ENCODE measurements at regions not wholly inside any gene's neighbourhood (a gene's known extent, or its start where the extent isn't known, plus 50 kb on each side); places are given as distances from the start of the nearest gene placed in this dataset.

DNA sequence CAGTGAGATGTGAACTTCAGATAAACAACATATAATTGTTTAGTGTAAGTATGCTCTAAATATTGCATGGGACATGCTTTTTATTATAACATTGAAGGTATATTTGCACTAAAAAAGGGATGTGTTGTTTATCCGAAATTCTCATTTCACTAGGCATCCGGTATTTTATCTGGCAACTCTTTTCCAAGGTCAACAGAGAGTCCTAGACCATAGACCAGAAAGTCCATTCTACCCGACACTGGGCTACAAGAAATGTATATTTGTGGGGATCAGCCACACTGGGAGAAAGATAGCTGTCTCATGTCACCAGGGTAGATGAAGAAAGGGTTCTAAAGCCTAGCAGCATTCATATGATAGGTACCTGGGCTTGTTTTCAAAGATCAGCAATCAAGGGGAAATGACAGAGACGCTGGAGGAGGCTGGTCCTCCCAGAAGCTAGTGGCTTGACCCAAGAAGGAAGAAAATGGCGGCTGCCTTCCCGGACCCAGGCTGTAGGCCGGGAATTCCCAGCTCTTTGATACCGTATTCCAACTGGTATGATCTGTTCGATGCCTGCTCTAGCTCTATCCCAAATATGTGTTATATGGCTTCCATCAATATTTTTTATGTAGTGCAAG lies 161.1 kb upstream of the IRF2BP2 start:
- in situ Hi-C loops (cut with MboI) (no loop called here), intact Hi-C loops (cut with micrococcal nuclease) (no loop called here)
- TF ChIP-seq YY1 (IDR thresholded peaks at IDR 0.05; ENCODE audit: borderline replicate concordance in 1 of 3, control insufficient read depth in 1 of 3, extremely low read depth in 1 of 3, insufficient read depth in 3 of 3, insufficient read length in 1 of 3, insufficient replicate concordance in 2 of 3, low read depth in 1 of 3, low read length in 2 of 3) (peak in 1 of 3 experiments; percentile 23), SAFB (IDR thresholded peaks at IDR 0.05; ENCODE audit: borderline replicate concordance, low read depth, low read length) (no peak)
- ATAC-seq: no peak
- no TSS peak for BruUV-seq (replicated peaks)
- Histone ChIP-seq H3K79me2 (ENCODE audit: control insufficient read depth, insufficient read depth, low read length) (no peaks in the 10 kb centered on the region), H3K9ac (ENCODE audit: insufficient read depth in 1 of 2, low read depth in 2 of 2, low read length in 2 of 2) (no peak overlapping the region), H3K9me3 (replicated peaks; ENCODE audit: control insufficient read depth, insufficient read depth, low read depth, low read length) (no peaks in the 10 kb centered on the region), H3K36me3 (ENCODE audit: control insufficient read depth, insufficient read depth, low read length) (no peaks in the 10 kb centered on the region), H3K4me3 (no peak overlapping the region), H2AFZ (ENCODE audit: low read depth, low read length) (peak overlapping the region; percentile 90), H3K9me1 (ENCODE audit: control insufficient read depth, insufficient read depth, low read length) (no peaks in the 10 kb centered on the region), H3K27ac (ENCODE audit: extremely low read depth, low read depth, low read length) (no peak overlapping the region), H3K4me1 (replicated peaks in 1 of 2; ENCODE audit: control insufficient read depth in 2 of 2, insufficient read depth in 2 of 2, low read length in 2 of 2) (peaks cover 16 to 34% of the 10 kb centered on the region in 2 experiments), H3K27me3 (ENCODE audit: control insufficient read depth in 2 of 2, insufficient read depth in 2 of 2, low read length in 2 of 2) (no peaks in the 10 kb centered on the region), H3K4me2 (ENCODE audit: insufficient read depth, low read length) (no peak overlapping the region), H4K20me1 (replicated peaks; ENCODE audit: control insufficient read depth, insufficient read depth, low read length) (no peaks in the 10 kb centered on the region)
- DNase-seq (ENCODE audit: extremely low read depth in 1 of 4, low spot score in 3 of 4): no peak
- 82% methylated on average over 9 of the region's 9 CpGs for WGBS (ENCODE audit: insufficient coverage, low coverage, missing lambda C conversion rate)
- no peak for FAIRE-seq
- CTCF ChIA-PET (ENCODE audit: low intra/inter-chr PET ratio): no interaction called here
- POLR2A ChIA-PET: interaction anchor here (0.7 to 1.3 kb wide), 4 partner anchors 11 to 285 kb away, joined by 3 to 4 read pairs (median 4); no protein-coding TSS in a partner anchor

DNA sequence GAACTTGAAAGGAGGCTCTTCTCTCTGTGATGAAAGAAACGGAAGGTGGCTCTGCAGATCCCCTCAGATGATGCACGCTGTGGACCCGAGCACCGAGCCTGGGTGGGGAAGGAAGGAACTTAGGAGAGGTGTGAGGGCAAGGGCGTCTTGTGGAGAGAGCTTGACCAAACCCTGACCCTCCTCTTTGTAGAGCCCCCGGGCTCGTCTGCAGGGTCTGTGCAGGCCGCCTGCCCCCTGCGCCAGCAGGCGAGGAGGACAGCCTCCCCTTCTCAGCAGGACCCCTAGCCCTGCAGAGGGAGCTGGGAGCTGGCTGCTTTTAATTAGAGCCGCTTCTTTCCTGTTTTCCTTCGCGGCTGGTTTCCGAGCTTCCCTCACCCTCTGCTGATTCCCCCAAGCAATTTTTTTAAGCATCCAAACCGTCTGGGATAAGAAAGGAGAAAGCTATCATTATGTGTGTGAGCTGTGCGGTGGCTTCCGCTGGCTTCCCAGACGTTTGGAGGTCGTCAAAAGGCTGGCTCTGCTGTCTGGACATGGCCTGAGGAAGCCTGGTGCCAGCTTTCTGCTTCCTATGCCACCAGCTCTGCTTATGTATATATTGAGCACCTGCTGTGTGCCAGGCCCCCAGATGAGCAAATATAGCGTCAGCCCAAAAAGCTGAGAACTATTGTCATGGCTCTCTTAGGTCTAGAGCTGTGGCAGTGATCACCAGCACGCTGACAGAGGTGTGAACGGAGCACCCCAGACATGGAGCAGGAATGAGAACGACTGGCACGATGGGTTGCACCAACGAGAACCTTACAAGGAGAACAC lies 160.2 kb upstream of the IRF2BP2 start:
- DNase-seq (ENCODE audit: extremely low read depth in 1 of 4, low spot score in 3 of 4) (no peak), FAIRE-seq (no peak), ATAC-seq (no peak)
- Histone ChIP-seq H3K9ac (ENCODE audit: insufficient read depth in 1 of 2, low read depth in 2 of 2, low read length in 2 of 2) (no peak overlapping the region; a peak in 1 of 4 replicates), H3K4me1 (replicated peaks in 1 of 2; ENCODE audit: control insufficient read depth in 2 of 2, insufficient read depth in 2 of 2, low read length in 2 of 2) (peaks cover 16 to 34% of the 10 kb centered on the region in 2 experiments), H4K20me1 (replicated peaks; ENCODE audit: control insufficient read depth, insufficient read depth, low read length) (no peaks in the 10 kb centered on the region), H3K79me2 (ENCODE audit: control insufficient read depth, insufficient read depth, low read length) (no peaks in the 10 kb centered on the region), H3K4me3 (no peak overlapping the region), H3K9me1 (ENCODE audit: control insufficient read depth, insufficient read depth, low read length) (no peaks in the 10 kb centered on the region), H3K36me3 (ENCODE audit: control insufficient read depth, insufficient read depth, low read length) (no peaks in the 10 kb centered on the region), H2AFZ (ENCODE audit: low read depth, low read length) (no peak overlapping the region), H3K27ac (ENCODE audit: extremely low read depth, low read depth, low read length) (no peak overlapping the region), H3K4me2 (ENCODE audit: insufficient read depth, low read length) (no peak overlapping the region), H3K9me3 (replicated peaks; ENCODE audit: control insufficient read depth, insufficient read depth, low read depth, low read length) (no peaks in the 10 kb centered on the region), H3K27me3 (ENCODE audit: control insufficient read depth in 2 of 2, insufficient read depth in 2 of 2, low read length in 2 of 2) (no peaks in the 10 kb centered on the region)
- ChIA-PET POLR2A (interaction anchor here (0.6 to 0.8 kb wide), 4 partner anchors 53 to 284 kb away, joined by 3 to 5 read pairs (median 4); no protein-coding TSS in a partner anchor), CTCF (ENCODE audit: low intra/inter-chr PET ratio) (no interaction called here)
- no TSS peak for BruUV-seq (replicated peaks)
- 65% methylated on average over 25 of the region's 25 CpGs for WGBS (ENCODE audit: insufficient coverage, low coverage, missing lambda C conversion rate)
- intact Hi-C loops (cut with micrococcal nuclease): no loop called here
- in situ Hi-C loops (cut with MboI): no loop called here
- TF ChIP-seq CC2D1A (IDR thresholded peaks at IDR 0.05) (no peak), ZNF79 (CRISPR knock-in tag; IDR thresholded peaks at IDR 0.05; ENCODE audit: low read depth) (no peak), PHF20 (IDR thresholded peaks at IDR 0.05; ENCODE audit: partially characterized antibody) (no peak), LARP7 (IDR thresholded peaks at IDR 0.05) (no peak), NBN (IDR thresholded peaks at IDR 0.05; ENCODE audit: low read depth) (no peak)
- TF ChIP-seq, protein P1, sequence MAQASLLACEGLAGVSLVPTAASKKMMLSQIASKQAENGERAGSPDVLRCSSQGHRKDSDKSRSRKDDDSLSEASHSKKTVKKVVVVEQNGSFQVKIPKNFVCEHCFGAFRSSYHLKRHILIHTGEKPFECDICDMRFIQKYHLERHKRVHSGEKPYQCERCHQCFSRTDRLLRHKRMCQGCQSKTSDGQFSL (CRISPR knock-in tag; IDR thresholded peaks at IDR 0.05): no peak
- TF ChIP-seq, protein P1 (tag; IDR thresholded peaks at IDR 0.05): no peak
- TF ChIP-seq, protein P2, sequence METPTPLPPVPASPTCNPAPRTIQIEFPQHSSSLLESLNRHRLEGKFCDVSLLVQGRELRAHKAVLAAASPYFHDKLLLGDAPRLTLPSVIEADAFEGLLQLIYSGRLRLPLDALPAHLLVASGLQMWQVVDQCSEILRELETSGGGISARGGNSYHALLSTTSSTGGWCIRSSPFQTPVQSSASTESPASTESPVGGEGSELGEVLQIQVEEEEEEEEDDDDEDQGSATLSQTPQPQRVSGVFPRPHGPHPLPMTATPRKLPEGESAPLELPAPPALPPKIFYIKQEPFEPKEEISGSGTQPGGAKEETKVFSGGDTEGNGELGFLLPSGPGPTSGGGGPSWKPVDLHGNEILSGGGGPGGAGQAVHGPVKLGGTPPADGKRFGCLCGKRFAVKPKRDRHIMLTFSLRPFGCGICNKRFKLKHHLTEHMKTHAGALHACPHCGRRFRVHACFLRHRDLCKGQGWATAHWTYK (CRISPR knock-in tag; IDR thresholded peaks at IDR 0.05): no peak

Measured in K562 (cell line).